Skin of body (tissue), 1 donor: ENCODE measurements at regions not wholly inside any gene's neighbourhood (a gene's known extent, or its start where the extent isn't known, plus 50 kb on each side); places are given as distances from the start of the nearest gene placed in this dataset.
"Not testable (repeated sequence)": the region's sequence is repeated elsewhere in the genome, so short reads cannot be mapped to it uniquely, and the experiment has no call there.

Experiments
- DNase-seq: peaks from one replicate; lab custom pipeline; 2025; lab: John Stamatoyannopoulos, UW

DNA sequence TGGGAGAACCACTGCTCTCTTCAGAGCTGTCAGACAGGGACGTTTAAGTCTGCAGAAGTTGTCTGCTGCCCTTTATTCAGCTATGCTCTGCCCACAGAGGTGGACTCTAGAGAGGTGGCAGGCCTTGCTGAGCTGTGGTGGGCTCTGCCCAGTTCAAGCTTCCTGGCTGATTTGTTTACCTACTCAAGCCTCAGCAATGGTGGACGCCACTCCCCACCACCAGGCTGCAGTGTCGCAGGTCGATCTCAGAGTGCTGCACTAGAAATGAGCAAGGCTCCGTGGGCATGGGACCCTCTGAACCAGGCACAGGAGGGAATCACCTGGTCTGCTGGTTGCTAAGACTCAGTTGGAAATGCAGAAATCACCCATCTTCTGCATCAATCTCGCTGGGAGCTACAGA lies 223.4 kb upstream of the IRAK1BP1 start:
- DNase-seq: not testable (repeated sequence)

DNA sequence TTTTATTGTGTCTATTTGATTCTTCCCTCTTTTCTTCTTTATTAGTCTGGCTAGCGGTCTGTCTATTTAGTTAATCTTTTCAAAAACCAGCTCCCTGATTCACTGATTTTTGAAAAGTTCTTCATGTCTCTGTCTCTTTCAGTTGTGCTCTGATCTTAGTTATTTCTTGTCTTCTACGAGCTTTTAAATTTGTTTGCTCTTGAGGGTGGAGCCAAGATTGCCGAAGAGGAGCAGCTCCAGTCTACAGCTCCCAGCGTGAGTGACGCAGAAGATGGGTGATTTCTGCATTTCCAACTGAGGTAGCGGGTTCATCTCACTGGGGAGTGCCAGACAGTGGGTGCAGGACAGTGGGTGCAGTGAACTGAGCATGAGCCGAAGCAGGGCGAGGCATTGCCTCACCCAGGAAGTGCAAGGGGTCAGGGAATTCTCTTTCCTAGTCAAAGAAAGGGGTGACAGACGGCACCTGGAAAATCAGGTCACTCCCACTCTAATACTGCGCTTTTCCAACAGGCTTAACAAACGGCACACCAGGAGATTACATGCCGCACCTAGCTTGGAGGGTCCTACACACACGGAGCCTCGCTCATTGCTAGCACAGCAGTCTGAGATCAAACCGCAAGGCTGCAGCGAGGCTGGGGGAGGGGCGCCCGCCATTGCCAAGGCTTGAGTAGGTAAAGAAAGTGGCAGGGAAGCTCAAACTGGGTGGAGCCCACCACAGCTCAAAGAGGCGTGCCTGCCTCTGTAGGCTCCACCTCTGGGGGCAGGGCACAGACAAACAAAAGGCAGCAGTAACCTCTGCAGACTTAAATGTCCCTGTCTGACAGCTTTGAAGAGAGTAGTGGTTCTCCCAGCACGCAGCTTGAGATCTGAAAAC lies 220.6 kb upstream of the IRAK1BP1 start:
- not testable (repeated sequence) for DNase-seq

DNA sequence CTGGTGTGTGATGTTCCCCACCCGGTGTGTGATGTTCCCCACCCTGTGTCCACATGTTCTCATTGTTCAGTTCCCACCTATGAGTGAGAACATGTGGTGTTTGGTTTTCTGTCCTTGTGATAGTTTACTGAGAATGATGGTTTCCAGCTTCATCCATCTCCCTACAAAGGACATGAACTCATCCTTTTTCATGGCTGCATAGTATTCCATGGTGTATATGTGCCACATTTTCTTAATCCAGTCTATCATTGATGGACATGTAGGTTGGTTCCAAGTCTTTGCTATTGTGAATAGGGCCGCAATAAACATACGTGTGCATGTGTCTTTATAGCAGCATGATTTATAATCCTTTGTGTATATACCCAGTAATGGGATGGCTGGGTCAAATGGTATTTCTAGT lies 201.5 kb upstream of the IRAK1BP1 start:
- DNase-seq: not testable (repeated sequence)

DNA sequence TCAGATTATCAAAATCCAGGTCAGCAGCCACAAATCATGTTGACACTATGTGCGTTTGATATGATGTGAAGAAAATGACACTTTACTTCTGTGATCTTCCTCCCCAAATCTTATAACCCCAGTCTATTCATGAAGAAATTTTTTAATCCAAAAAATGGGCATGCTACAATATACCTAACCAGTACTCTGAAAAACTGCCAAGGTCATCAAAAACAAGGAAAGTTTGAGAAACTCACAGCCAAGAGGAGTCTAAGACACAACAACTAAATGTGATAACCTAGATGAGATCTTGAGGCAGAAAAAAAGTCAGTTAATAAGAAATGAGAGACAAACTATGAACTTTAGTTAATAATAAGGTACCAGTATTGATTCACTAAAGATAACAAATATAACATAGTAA lies 200.6 kb upstream of the IRAK1BP1 start:
- DNase-seq: no peak

DNA sequence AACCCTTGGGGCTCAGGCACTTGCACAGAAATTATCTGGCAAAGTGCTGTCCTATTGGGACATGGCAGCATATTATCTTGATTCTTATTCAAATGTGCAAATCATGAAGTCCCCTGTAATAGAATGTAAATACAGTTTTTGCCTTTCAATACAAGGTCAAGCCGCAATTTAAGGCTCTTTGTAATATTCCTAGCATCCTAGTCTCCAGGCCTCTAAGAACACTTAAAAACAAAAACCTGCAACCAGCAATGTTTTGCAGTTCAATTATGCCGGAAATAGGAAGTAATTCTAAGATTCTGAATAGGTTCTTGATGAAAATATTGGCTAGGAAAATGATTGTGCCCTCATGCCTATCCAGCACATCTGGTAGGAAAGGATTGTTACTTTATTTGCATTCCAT lies 197.2 kb upstream of the IRAK1BP1 start:
- DNase-seq: no peak

- no peak for DNase-seq
These were observed 196.5 kb upstream of the IRAK1BP1 start for GRCh38 chr6:78670802-78671201.

- not testable (repeated sequence) for DNase-seq
These were observed 191.0 kb upstream of the IRAK1BP1 start for GRCh38 chr6:78676069-78677007.

- no peak for DNase-seq
These were observed 178.7 kb upstream of the IRAK1BP1 start for GRCh38 chr6:78688668-78689067.

DNA sequence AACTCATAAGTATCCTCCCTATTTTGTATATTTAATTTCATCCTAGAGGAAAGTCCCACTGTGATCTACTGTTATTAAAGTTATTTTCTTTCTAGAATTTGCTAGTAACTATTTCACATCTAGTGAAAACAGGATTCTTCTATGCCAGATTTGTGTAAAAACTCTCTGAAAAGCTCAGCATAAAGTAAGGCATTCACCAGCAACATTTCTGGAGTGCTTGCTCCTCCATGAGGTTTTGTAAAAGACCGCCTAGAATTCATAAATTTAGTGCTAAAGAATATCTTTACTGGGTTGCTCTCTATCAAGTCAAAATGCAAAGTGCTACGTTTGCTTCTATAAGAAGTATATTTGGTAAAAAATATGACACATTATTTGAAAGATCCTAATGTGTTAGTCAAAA lies 173.5 kb upstream of the IRAK1BP1 start:
- peak; percentile 32 for DNase-seq

DNA sequence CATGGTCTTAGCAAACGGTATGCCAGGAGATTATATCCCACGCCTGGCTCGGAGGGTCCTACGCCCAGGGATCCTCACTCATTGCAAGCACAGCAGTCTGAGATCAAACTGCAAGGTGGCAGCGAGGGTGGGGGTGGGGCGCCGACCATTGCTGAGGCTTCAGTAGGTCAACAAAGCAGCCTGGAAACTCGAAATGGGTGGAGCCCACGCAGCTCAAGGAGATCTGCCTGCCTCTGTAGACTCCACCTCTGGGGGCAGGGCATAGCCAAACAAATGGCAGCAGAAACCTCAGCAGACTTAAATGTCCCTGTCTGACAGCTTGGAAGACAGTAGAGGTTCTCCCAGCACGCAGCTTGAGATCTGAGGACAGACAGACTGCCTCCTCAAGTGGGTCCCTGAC lies 172.7 kb upstream of the IRAK1BP1 start:
- not testable (repeated sequence) for DNase-seq

GRCh38 chr6:78700991-78701390 lies 166.4 kb upstream of the IRAK1BP1 start:
- DNase-seq: no peak

DNA sequence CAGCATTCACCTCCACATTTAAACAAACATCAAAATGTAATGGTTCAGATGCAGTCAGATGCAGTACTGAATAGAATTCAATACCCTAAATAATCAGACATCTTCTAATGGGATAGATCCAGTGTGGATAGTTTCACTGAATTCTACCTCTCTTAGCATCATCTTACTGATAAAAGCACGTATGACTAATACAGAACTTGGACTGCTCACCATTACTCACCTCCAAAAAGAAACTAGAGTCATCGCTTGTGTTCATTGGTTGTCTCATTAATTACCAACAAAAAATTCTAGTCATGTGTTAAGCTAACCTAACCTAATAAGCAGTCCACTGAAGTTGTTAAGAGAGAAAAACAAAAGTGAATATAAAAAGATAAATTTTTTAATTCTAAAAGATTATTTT lies 165.9 kb upstream of the IRAK1BP1 start:
- DNase-seq: no peak

GRCh38 chr6:78709021-78709420 lies 158.3 kb upstream of the IRAK1BP1 start:
- no peak for DNase-seq

GRCh38 chr6:78713564-78713963 lies 153.8 kb upstream of the IRAK1BP1 start:
- no peak for DNase-seq

DNA sequence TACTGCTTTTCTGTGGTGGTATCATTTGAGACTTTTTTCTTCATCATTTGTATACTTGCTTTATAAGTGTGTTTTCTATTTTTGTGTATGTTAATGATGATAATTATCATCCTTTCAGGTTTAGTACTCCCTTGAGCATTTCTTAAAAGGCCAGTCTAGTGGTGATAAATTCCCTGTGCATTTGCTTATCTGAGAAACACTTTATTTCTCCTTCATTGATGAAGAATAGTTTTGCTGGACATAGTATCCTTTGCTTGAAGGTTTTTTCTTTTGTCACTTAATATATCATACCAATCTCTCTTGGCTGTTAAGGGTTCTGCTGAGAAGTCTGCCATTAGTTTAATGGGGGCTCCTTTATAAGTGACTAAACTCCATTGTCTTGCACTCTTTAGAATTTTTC lies 123.2 kb upstream of the IRAK1BP1 start:
- DNase-seq: no peak

DNA sequence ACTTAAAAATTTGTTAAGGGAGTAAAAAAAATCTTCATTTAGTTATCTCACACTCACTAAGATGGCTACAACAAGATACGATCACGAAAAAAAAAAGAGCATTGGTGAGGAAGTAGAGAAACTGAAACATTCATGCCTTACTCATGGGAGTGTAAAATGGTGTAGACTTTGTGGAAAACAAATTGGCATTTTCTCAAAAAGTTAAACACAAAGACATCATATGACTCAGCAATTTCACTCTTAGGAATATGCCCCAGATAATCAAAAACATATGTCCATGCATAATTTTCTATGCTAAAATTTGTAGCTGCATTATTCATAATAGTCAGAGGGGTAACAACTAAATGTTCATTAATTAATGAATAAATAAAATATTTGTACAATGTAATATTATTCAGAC lies 120.9 kb upstream of the IRAK1BP1 start:
- DNase-seq: no peak

DNA sequence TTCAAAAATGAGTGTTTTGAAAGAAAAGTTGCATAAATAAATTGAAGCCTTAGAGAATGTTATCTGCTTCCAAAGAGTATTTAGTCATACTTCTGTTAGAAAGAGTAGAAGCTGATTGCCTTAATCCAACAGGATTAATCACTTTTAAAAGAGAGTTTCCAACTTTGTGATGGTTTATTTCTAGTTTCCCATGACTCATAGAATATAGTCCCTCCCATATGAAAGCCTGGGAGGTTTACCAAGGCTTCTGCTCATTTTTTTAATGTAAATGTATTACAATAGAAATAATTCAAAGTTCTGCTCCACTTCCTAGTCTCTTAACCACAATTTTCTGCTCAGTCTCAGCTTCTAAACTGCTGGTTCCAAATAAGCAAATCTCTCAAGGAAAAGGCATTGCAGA lies 118.0 kb upstream of the IRAK1BP1 start:
- no peak for DNase-seq

GRCh38 chr6:78758297-78758798 lies 109.0 kb upstream of the IRAK1BP1 start:
- DNase-seq: not testable (repeated sequence)

DNA sequence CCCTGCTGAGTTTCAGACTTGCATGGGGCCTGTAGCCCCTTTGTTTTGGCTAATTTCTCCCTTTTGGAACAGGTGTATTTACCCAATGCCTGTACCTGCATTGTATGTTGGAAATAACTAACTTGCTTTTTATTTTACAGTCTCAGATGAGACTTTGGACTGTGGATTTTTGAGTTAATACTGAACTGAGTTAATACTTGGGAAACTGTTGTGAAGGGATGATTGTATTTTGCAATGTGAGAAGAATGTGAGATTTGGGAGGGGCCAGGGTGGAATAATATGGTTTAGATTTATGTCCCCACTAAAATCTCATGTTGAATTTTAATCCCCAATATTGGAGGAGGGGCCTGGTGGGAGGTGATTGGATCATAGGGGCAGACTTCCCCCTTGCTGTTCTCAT lies 99.1 kb upstream of the IRAK1BP1 start:
- no peak for DNase-seq

DNA sequence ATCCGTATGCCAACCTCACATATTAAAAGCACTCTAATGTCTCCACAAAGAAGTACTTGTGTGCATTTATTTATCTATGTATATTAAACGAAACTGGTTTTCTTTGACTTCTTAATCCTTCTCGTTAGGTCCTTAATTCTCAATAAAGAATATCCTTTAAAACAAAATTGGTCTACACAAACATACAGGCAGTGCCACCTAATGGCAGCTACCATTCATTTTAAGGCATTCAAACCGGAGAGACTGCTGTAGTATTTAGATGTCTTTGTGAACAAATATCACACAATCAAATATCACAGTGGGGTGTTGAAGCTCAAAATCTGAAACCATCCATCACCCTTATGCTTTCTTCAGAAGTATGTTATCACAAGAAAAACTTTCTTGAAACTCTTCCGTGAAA lies 96.6 kb upstream of the IRAK1BP1 start:
- DNase-seq: no peak

- DNase-seq: no peak
These were observed 95.8 kb upstream of the IRAK1BP1 start for GRCh38 chr6:78771586-78771985.

- no peak for DNase-seq
These were observed 86.3 kb upstream of the IRAK1BP1 start for GRCh38 chr6:78781001-78781400.
